ENCODE measurements at regions not wholly inside any gene's neighbourhood (a gene's known extent, or its start where the extent isn't known, plus 50 kb on each side); places are given as distances from the start of the nearest gene placed in this dataset.
"Not testable (repeated sequence)": the region's sequence is repeated elsewhere in the genome, so short reads cannot be mapped to it uniquely, and the experiment has no call there.

- TF ChIP-seq CTCF, POLR2A (IDR thresholded peaks at IDR 0.05): not testable (repeated sequence)
Measured at GRCh38 chr4:49229713-49230112, 243.6 kb downstream of the CWH43 start.

Measured in heart left ventricle (tissue), 13 donors.